Spinal cord (tissue), 9 donors: ENCODE measurements at regions not wholly inside any gene's neighbourhood (a gene's known extent, or its start where the extent isn't known, plus 50 kb on each side); places are given as distances from the start of the nearest gene placed in this dataset.

ENCODE experiments used
- DNase-seq, 6 donors: peaks; one replicate each; pipeline versions ENCODE4 v3.0.0 to v3.0.0-alpha.2; 2013 to 2015; ENCODE audit warnings: low spot score in 6 of 6, low read depth in 4 of 6
- H3K27ac ChIP-seq: one replicate; pipeline ENCODE4 v1.5.1; 2013; ENCODE audit warnings: low read depth, low read length, control low read depth
- H3K27me3 ChIP-seq: one replicate; pipeline ENCODE4 v1.6.1; 2013; ENCODE audit warnings: low read length; ENCODE audit not compliant: control insufficient read depth, insufficient read depth
- H3K36me3 ChIP-seq: one replicate; pipeline ENCODE4 v1.6.1; 2013; ENCODE audit warnings: low read length; ENCODE audit not compliant: control insufficient read depth, insufficient read depth
- H3K4me1 ChIP-seq: one replicate; pipeline ENCODE4 v1.6.1; 2013; ENCODE audit warnings: low read length; ENCODE audit not compliant: control insufficient read depth, insufficient read depth
- H3K4me3 ChIP-seq: one replicate; pipeline ENCODE4 v1.5.1; 2013; ENCODE audit warnings: low read depth, low read length, control low read depth
- H3K9me3 ChIP-seq: one replicate; pipeline ENCODE4 v1.6.1; 2013; ENCODE audit warnings: low read length; ENCODE audit not compliant: control insufficient read depth, insufficient read depth
- WGBS: methylation state at CpG from one replicate; pipeline ENCODE4 v1.1.5; 2013; ENCODE audit warnings: missing lambda C conversion rate; ENCODE audit not compliant: insufficient coverage; 5-methylcytosine and 5-hydroxymethylcytosine counted together
- donor health status: healthy.

DNA sequence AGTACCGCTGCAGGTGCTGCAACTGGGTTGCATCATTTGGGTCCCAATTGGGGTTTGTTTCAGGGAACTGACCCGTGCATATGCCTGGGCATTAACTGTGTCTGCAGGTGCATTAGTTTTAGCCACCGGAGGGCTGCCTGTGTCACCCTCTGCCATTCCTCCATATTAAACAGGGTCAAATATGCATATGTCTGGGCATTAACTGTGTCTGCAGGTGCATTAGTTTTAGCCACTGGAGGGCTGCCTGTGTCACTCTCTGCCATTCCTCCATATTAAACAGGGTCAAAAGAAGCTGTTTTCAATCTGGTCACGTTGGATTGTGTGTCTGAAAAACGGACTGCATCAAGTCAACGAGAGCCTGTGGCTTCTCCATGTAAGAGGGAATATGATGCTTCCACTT lies 1317.0 kb downstream of the TMEM121 start:
- no peaks in the 10 kb centered on the region for H3K4me1 ChIP-seq
- no peak for DNase-seq
- no peak overlapping the region for H3K27ac ChIP-seq
- no peaks in the 10 kb centered on the region for H3K36me3 ChIP-seq
- no peaks in the 10 kb centered on the region for H3K27me3 ChIP-seq
- H3K4me3 ChIP-seq: no peak overlapping the region
- WGBS: 77% methylated on average over 6 of the region's 6 CpGs
- H3K9me3 ChIP-seq: peaks cover 1% of the 10 kb centered on the region

GRCh38 chr14:106843951-106844483 lies 1317.6 kb downstream of the TMEM121 start:
- H3K36me3 ChIP-seq: no peaks in the 10 kb centered on the region
- no peaks in the 10 kb centered on the region for H3K4me1 ChIP-seq
- H3K4me3 ChIP-seq: no peak overlapping the region
- peaks cover 1% of the 10 kb centered on the region for H3K9me3 ChIP-seq
- 87% methylated on average over 4 of the region's 14 CpGs for WGBS
- no peak for DNase-seq
- H3K27ac ChIP-seq: no peak overlapping the region
- no peaks in the 10 kb centered on the region for H3K27me3 ChIP-seq

DNA sequence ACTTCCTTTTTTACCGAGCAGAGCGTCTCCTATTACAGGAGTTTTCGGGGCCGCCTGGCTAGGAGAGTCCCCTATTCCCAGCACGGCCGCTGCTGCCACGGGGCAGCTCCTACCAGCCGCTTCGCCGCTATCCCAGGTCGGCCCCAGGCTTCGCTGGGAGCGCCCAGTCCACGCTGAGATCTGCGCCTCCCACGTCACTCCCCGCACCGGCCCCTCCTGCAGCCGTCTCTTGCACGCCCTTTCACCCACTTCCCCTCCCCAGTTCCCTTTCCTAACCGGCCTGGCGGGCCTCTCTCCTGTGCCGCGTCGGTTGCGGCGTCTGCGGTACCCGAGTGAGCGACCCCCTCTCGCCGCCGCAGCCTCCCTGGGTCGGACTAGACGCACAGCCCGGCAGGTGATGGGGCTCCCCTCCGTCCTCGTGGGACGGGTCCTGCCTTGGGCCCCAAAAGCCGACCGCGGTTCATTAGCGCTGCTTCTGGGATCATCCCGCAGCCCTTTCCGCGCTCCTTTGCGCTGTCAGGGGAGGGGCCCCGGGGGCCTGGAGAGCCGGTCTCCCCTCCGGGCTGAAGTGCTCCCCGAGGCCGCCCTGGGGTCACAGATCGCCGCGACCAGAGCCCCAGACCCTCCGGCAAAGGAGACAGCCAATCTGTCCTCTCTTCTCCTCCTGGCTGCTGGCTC lies 1318.4 kb downstream of the TMEM121 start:
- DNase-seq: no peak
- no peak overlapping the region for H3K4me3 ChIP-seq

DNA sequence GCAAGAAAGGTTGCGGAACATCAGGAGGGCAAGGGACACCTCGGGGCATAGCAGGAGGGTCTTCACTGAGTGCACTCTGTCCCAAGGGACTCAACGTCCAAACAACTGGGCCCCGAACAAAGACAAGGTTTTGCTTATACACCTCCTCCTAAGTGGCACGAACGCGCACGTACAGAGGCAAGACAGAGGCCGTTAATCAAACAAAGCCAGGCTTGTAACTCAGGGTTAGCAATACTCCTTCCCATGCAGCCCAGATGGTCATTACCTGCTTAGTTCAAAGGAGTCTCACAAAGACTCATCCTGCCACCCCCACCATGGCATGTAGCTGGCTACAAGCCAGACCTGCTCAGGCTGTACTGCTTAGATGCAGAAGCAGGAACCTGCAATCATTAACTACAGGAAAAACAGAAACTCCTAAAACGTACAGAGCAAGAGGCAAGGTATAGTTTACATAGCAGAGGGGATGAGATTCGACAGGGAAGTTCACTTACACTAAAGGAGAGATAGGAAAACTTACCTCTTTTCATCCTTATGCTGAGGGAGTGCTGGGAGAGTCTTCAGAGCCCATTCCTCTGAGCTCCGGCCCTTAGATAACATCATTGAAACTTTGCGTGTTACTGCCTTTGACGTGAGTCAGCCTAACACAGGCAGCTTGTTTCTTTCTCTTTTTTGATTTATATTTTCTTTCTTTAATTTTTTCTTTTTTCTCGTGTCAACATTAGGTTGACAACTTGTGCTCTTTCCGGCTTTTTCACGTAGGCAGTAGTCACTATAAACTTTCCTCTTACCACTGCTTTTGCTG lies 1319.1 kb downstream of the TMEM121 start:
- Histone ChIP-seq H3K4me3 (no peak overlapping the region), H3K27ac (no peak overlapping the region), H3K4me1 (no peaks in the 10 kb centered on the region), H3K9me3 (peaks cover 1% of the 10 kb centered on the region), H3K27me3 (no peaks in the 10 kb centered on the region), H3K36me3 (no peaks in the 10 kb centered on the region)
- DNase-seq: no peak
- 69% methylated on average over 9 of the region's 17 CpGs for WGBS

More for the DNA sequence above, 1318.4 kb downstream of the TMEM121 start:
- 42% methylated on average over 56 of the region's 56 CpGs for WGBS
- H3K27me3 ChIP-seq: no peaks in the 10 kb centered on the region
- no peak overlapping the region for H3K27ac ChIP-seq
- no peaks in the 10 kb centered on the region for H3K4me1 ChIP-seq
- no peaks in the 10 kb centered on the region for H3K36me3 ChIP-seq
- H3K9me3 ChIP-seq: peaks cover 1% of the 10 kb centered on the region

GRCh38 chr14:106846218-106846617 lies 1319.8 kb downstream of the TMEM121 start:
- H3K27ac ChIP-seq: no peak overlapping the region
- WGBS: no CpG with 5 or more reads among the region's 2 CpGs
- DNase-seq: no peak
- H3K4me1 ChIP-seq: no peaks in the 10 kb centered on the region
- peaks cover 1% of the 10 kb centered on the region for H3K9me3 ChIP-seq
- H3K36me3 ChIP-seq: no peaks in the 10 kb centered on the region
- no peak overlapping the region for H3K4me3 ChIP-seq
- H3K27me3 ChIP-seq: no peaks in the 10 kb centered on the region

DNA sequence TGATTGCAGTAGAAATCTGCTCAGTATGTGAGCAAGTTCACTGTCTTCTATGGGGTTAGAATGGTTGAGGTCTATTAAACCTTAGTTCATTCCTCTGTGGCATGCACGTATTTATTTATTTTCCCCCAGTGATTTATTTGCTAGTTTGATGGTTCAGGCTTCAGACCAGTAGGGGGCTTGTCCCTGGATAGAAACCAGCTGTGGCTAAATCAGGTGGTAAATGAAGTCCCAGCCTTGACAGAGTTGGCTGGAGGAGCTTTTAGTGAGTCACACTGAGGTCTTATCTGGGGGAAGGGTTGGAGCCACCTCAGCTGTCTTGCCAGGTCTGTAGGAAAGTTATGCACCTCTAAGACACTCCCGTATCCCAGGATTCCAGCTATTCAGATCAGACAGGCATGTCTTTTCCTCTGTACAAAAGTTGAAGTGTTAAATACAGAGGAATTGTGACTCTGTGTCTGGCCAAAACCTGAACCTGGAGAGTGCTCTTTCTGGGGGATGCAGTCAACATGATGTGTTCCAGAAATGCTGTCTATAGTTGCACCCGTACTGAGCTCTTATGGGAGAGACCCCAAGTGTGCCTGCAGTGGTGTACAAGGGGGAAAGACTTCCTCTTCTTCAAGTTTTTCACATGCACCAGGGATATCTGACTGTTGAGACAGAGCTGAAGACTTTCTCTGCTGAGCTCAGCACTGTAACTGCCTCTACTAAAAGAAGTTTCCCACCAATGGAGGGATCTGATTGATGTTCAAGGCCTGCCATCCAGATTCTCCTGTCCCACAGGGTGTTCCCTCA lies 1322.1 kb downstream of the TMEM121 start:
- no peak for DNase-seq
- no peak overlapping the region for H3K27ac ChIP-seq
- H3K36me3 ChIP-seq: no peaks in the 10 kb centered on the region
- H3K27me3 ChIP-seq: no peaks in the 10 kb centered on the region
- WGBS: 71% methylated on average over 2 of the region's 3 CpGs
- peaks cover 1% of the 10 kb centered on the region for H3K9me3 ChIP-seq
- no peaks in the 10 kb centered on the region for H3K4me1 ChIP-seq
- no peak overlapping the region for H3K4me3 ChIP-seq

DNA sequence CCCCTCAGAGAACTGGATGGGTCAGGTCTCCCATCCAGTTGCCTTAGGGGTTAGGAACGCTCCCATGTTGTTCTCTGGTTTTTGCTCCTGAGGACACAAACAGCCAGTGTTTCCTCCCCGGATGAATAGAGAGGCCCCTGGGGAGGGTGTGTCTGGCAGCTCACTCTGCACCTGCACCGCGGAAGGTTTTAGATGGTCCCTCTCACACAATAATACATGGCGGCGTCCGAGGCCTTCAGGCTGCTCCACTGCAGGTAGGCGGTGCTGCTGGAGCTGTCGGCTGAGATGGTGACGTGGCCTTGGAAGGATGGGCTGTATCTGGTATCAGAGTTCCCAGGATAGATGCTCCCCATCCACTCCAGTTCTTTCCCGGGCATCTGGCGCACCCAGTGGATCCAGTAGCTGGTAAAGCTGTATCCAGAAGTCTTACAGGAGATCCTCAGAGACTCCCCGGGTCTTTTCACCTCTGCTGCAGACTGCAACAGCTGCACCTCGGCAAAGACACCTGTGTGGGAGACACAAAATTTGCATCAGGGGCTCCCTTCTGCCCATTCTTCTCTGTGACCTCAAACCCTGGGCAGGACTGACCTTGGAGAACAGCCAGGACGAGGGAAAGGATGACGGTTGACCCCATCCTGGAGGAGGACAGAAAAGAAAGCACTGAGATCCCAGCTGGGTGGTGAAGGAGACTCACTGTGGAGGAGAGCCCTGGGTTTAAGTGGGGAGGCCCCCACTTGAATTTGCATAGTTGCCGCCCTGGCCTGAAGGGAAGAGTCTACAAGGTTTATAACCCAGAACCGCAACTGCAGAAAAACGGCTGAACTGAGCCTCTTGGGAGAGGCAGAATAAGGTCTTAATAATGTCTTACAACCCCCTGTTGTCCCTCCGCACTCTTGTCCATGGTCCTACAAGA lies 1324.8 kb downstream of the TMEM121 start:
- Histone ChIP-seq H3K9me3 (peaks cover 1% of the 10 kb centered on the region), H3K4me3 (no peak overlapping the region), H3K27me3 (no peaks in the 10 kb centered on the region), H3K27ac (no peak overlapping the region), H3K36me3 (no peaks in the 10 kb centered on the region), H3K4me1 (no peaks in the 10 kb centered on the region)
- 68% methylated on average over 9 of the region's 20 CpGs for WGBS
- DNase-seq: no peak

DNA sequence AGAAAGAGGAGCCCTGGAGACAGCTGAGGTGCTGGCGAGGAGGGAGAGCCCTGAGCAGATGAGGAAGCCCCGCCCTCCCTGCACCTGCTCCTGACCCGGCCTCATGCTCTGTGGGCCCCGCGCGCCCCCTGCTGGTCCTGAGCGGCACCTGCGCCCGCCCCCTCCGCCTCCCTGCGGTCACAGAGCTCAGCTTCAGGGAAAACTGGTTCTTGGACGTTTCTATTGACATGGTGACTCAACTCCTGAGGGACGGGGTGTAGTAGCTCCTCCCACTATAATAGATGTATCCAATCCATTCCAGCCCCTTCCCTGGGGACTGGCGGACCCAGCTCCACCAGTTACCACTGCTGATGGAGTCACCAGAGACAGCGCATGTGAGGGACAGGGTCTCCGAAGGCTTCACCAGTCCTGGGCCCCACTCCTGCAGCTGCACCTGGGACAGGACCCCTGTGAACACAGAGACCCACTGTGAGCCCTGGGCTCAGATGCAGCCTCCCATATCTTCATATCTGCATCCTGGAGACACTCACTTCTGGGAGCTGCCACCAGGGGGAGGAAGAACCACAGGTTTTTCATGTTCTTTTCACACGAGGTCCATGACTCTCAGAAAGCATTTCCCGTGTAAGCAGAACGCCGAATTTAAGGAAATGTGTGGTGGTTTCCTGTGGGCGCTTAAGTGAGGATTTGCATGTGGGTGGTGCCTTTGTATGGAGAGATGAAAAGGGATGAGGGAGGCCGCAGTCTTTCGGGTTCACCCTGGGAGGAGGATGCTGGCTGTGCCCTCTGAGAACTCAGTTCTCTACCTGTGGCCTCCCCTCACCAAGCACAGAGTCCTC lies 1346.4 kb downstream of the TMEM121 start:
- Histone ChIP-seq H3K9me3 (peaks cover 4% of the 10 kb centered on the region), H3K27ac (no peak overlapping the region), H3K27me3 (no peaks in the 10 kb centered on the region), H3K4me1 (no peaks in the 10 kb centered on the region), H3K36me3 (no peaks in the 10 kb centered on the region), H3K4me3 (no peak overlapping the region)
- no peak for DNase-seq
- WGBS: 59% methylated on average over 20 of the region's 23 CpGs
